SH-SY5Y (cell line): ENCODE measurements at regions not wholly inside any gene's neighbourhood (a gene's known extent, or its start where the extent isn't known, plus 50 kb on each side); places are given as distances from the start of the nearest gene placed in this dataset.

Experiments
- GATA2 ChIP-seq: IDR thresholded peaks from 2 replicates; pipeline ENCODE4 v1.6.1; 2011; ENCODE audit warnings: mild to moderate bottlenecking, low read depth, low read length
- GATA3 ChIP-seq: IDR thresholded peaks from 2 replicates; pipeline ENCODE4 v1.6.1; 2011; ENCODE audit warnings: low read depth, mild to moderate bottlenecking, low read length, moderate library complexity

GRCh38 chr5:165224366-165225045 is 1719.1 kb downstream of the MAT2B start:
- TF ChIP-seq GATA2 (no peak), GATA3 (no peak)
